PC-3 (cell line): ENCODE measurements at regions not wholly inside any gene's neighbourhood (a gene's known extent, or its start where the extent isn't known, plus 50 kb on each side); places are given as distances from the start of the nearest gene placed in this dataset.
"Not testable (repeated sequence)": the region's sequence is repeated elsewhere in the genome, so short reads cannot be mapped to it uniquely, and the experiment has no call there.

ENCODE experiments used
- ATAC-seq: fragments of 200-7000 bp; cut with Tn5 transposase; 2 replicates; pipeline ENCODE4 v1.9.1; 2020; ENCODE audit warnings: mild to moderate bottlenecking, moderate library complexity
- BruUV-seq: library from RNA; stranded (reverse); fragments of 400-500 nt; replicated peaks from 2 replicates; lab custom pipeline; 2021; lab: Mats Ljungman, UMichigan
- CTCF ChIA-PET: fragments of 300-600 bp; sonication (Branson Sonifier 250); formaldehyde crosslinking; loops from one replicate; lab custom pipeline; 2022; ENCODE audit warnings: antibody characterized with exemption; lab: Charles Lee
- POLR2A ChIA-PET: fragments of 300-600 bp; sonication (Branson Sonifier 250); formaldehyde crosslinking; loops from one replicate; lab custom pipeline; 2022; ENCODE audit warnings: antibody characterized with exemption; ENCODE audit not compliant: unreplicated experiment; lab: Charles Lee
- DNase-seq: peaks from one replicate; pipeline ENCODE4 v3.0.0-alpha.2; 2015
- H2AFZ ChIP-seq: fragments of 300-600 bp; sonication (generic); 2 replicates; pipeline ENCODE4 v1.6.0; 2016; ENCODE audit warnings: antibody characterized with exemption, low read length
- H3F3A ChIP-seq: fragments of 300-600 bp; sonication (generic); one replicate; pipeline ENCODE4 v1.6.0; 2017; ENCODE audit warnings: antibody characterized with exemption, low read length, control low read depth, mild to moderate bottlenecking; ENCODE audit not compliant: unreplicated experiment
- H3K27ac ChIP-seq: fragments of 300-600 bp; sonication (generic); 2 replicates; pipeline ENCODE4 v1.5.1; 2016; ENCODE audit warnings: mild to moderate bottlenecking, low read length
- H3K27me3 ChIP-seq: fragments of 300-600 bp; sonication (generic); 2 replicates; pipeline ENCODE4 v1.6.1; 2016; ENCODE audit warnings: low read length, mixed read lengths
- H3K36me3 ChIP-seq: fragments of 300-600 bp; sonication (generic); 2 replicates; pipeline ENCODE4 v1.6.1; 2016; ENCODE audit warnings: low read depth, mixed run types, low read length, mixed read lengths
- H3K4me1 ChIP-seq: fragments of 300-600 bp; sonication (generic); 2 replicates; pipeline ENCODE4 v1.5.1; 2016; ENCODE audit warnings: low read length; ENCODE audit not compliant: insufficient read depth
- H3K4me2 ChIP-seq: fragments of 300-600 bp; sonication (generic); 2 replicates; pipeline ENCODE4 v1.6.0; 2016; ENCODE audit warnings: low read length
- H3K4me3 ChIP-seq: fragments of 300-600 bp; sonication (generic); 2 replicates; pipeline ENCODE4 v1.5.1; 2016; ENCODE audit warnings: mild to moderate bottlenecking, low read length, mixed read lengths
- H3K79me2 ChIP-seq: fragments of 300-600 bp; sonication (generic); 2 replicates; pipeline ENCODE4 v1.6.1; 2017; ENCODE audit warnings: low read length, mixed read lengths
- H3K9ac ChIP-seq: fragments of 300-600 bp; sonication (generic); 2 replicates; pipeline ENCODE4 v1.6.0; 2016; ENCODE audit warnings: mild to moderate bottlenecking, low read length
- H3K9me2 ChIP-seq: fragments of 300-600 bp; sonication (generic); replicated peaks from 2 replicates; pipeline ENCODE4 v1.6.1; 2016; ENCODE audit warnings: mixed run types, low read length, mixed read lengths
- H3K9me3 ChIP-seq: fragments of 300-600 bp; sonication (generic); 2 replicates; pipeline ENCODE4 v1.6.1; 2016; ENCODE audit warnings: low read length, mixed read lengths
- H4K20me1 ChIP-seq: fragments of 300-600 bp; sonication (generic); 2 replicates; pipeline ENCODE4 v1.6.1; 2016; ENCODE audit warnings: low read length, mixed read lengths
- intact Hi-C: fragments of 100-400 bp; cut with micrococcal nuclease; formaldehyde crosslinking; loops from 2 replicates; pipeline ENCODE4 v1.9.0; 2023

DNA sequence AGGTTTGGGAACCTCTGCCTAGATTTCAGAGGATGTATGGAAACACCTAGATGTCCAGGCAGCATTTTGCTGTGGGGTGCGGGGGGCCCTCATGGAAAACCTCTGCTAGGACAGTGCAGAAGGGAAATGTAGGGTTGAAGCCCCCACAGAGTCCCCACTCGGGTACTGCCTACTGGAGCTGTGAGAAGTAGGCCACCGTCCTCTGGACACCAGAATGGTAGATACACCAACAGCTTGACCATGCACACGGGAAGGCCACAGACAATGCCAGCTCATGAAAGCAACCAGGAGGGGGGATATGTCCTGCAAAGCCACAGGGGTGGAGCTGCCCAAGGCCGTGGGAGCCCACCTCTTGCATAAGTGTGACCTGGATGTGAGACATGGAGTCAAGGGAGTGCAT is 1336.5 kb downstream of the SPATA31A7 start:
- intact Hi-C loops = not testable (repeated sequence)

DNA sequence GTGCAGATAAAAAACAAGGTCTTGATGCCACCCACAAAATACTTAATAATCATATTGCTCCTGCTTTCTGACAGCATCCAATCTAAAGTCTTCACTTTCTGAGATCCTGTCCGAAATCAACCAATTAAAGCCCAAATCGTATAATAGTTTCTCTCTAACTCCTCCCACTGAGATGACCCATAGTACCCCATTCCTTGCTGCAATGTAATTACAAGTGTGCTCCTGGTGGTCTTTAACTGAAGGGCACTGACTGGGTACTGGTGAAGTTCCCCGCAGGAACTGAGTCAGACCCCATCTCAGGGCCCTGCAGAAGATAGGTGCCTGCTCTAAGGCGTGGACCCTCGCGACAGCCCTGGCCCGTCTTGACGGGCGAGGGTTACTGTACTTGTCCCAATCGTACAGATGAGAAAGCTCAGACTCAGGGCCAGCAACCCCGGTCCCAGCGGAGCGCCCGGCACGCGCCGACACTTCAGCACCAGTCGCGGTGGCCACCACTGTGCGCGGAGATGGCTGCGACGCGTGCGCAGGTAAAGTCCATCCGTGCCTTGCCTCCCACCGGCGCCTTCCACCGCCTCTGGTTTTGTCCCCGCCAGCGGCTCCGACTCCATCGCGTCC is 1342.4 kb downstream of the SPATA31A7 start:
- H3K9ac ChIP-seq, CTCF ChIA-PET, H3K4me2 ChIP-seq, DNase-seq, H3K9me2 ChIP-seq, intact Hi-C loops, ATAC-seq, H4K20me1 ChIP-seq, H3K27ac ChIP-seq, H3K79me2 ChIP-seq, H3K36me3 ChIP-seq, H3F3A ChIP-seq, H3K4me1 ChIP-seq, H3K27me3 ChIP-seq, POLR2A ChIA-PET, H3K9me3 ChIP-seq, H2AFZ ChIP-seq: not testable (repeated sequence)
- TSS peak; percentile 67 for BruUV-seq
- 0 out of 2 replicates have a peak overlapping the region, but pooled peaks have one; percentile 42 for H3K4me3 ChIP-seq

More for the DNA sequence above, 1336.5 kb downstream of the SPATA31A7 start:
- DNase-seq, ATAC-seq, H3K36me3 ChIP-seq, H3K79me2 ChIP-seq, H3K9me3 ChIP-seq, H3K9me2 ChIP-seq, CTCF ChIA-PET, H4K20me1 ChIP-seq, H3K27me3 ChIP-seq, H3K4me3 ChIP-seq, H2AFZ ChIP-seq, H3K4me1 ChIP-seq, H3K9ac ChIP-seq, POLR2A ChIA-PET, H3F3A ChIP-seq, H3K27ac ChIP-seq, H3K4me2 ChIP-seq, BruUV-seq: not testable (repeated sequence)

DNA sequence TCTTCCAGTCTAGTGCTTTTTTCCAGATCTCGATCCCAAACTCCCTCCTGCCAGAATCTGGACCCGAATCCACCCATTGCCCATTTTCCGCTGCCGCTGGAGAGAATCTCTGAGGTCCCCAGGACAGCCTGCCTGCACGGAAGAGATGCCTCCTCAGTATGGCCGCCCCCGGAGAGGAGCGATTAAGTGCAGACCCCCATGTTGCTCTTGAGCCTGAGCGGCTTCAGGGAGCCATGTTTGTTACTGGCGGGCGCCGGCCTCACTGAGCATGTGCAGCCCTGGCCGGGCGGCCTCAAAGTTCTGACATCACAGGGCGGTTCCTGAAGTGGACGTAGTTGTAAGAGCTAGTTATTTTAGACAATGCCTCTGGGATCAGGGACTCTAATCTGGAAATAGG is 1342.9 kb downstream of the SPATA31A7 start:
- intact Hi-C loops, BruUV-seq: not testable (repeated sequence)

DNA sequence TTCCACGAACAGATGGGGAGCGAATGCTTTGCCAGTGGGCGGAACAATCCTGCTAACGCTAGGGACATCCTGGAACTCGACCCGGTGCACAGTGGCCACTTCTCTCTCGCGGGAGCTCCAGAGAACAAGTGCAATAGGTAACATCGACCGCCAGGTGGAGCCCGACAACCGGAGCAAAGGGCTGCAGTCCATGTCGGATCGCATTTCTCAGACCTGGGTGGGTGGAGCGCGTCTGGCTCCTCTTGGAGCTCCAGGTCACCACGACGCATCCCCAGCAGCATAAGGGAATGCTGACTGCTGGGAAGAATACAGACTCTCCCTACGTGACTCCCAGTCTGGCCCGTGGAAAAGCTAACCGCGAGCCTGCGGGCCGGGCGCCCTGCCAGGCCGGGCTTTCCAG is 1360.7 kb downstream of the SPATA31A7 start:
- H3K4me2 ChIP-seq, DNase-seq, H3K27me3 ChIP-seq, POLR2A ChIA-PET, H3K9me3 ChIP-seq, H3K27ac ChIP-seq, intact Hi-C loops, H3K4me1 ChIP-seq, H3F3A ChIP-seq, H3K4me3 ChIP-seq, H3K9ac ChIP-seq, CTCF ChIA-PET, H2AFZ ChIP-seq, H3K79me2 ChIP-seq, BruUV-seq, H3K9me2 ChIP-seq, H4K20me1 ChIP-seq, H3K36me3 ChIP-seq: not testable (repeated sequence)
- ATAC-seq = peak; percentile 99

More for the DNA sequence above, 1342.9 kb downstream of the SPATA31A7 start:
- POLR2A ChIA-PET, H3K4me3 ChIP-seq, H2AFZ ChIP-seq, H3K79me2 ChIP-seq, H3K4me1 ChIP-seq, ATAC-seq, H3K36me3 ChIP-seq, DNase-seq, H3K9me3 ChIP-seq, H3K27ac ChIP-seq, H3K9me2 ChIP-seq, H3F3A ChIP-seq, CTCF ChIA-PET, H4K20me1 ChIP-seq, H3K4me2 ChIP-seq, H3K27me3 ChIP-seq, H3K9ac ChIP-seq: not testable (repeated sequence)

GRCh38 chr9:62560603-62561002 is 1370.8 kb downstream of the SPATA31A7 start:
- H3K4me1 ChIP-seq, H2AFZ ChIP-seq, H3K9me3 ChIP-seq, H3K27ac ChIP-seq, POLR2A ChIA-PET, H3K4me2 ChIP-seq, H3K4me3 ChIP-seq, H3K27me3 ChIP-seq, H3F3A ChIP-seq, BruUV-seq, H4K20me1 ChIP-seq, DNase-seq, H3K79me2 ChIP-seq, H3K9ac ChIP-seq, ATAC-seq, H3K9me2 ChIP-seq, intact Hi-C loops, H3K36me3 ChIP-seq, CTCF ChIA-PET: not testable (repeated sequence)

GRCh38 chr9:62565132-62565531 is 1375.3 kb downstream of the SPATA31A7 start:
- H2AFZ ChIP-seq, H3K9me2 ChIP-seq, H3K4me1 ChIP-seq, CTCF ChIA-PET, H4K20me1 ChIP-seq, intact Hi-C loops, H3K79me2 ChIP-seq, H3K27me3 ChIP-seq, H3K4me2 ChIP-seq, DNase-seq, H3K27ac ChIP-seq, H3K9me3 ChIP-seq, H3K4me3 ChIP-seq, POLR2A ChIA-PET, H3K9ac ChIP-seq, H3K36me3 ChIP-seq, H3F3A ChIP-seq, ATAC-seq, BruUV-seq: not testable (repeated sequence)

- BruUV-seq, H3K36me3 ChIP-seq, H3K79me2 ChIP-seq, DNase-seq, H3K27me3 ChIP-seq, H4K20me1 ChIP-seq, CTCF ChIA-PET, H3K4me1 ChIP-seq, H3F3A ChIP-seq, POLR2A ChIA-PET, H3K9me3 ChIP-seq, intact Hi-C loops, H3K4me3 ChIP-seq, H3K9ac ChIP-seq, H3K27ac ChIP-seq, ATAC-seq, H2AFZ ChIP-seq, H3K4me2 ChIP-seq, H3K9me2 ChIP-seq: not testable (repeated sequence)
These were observed 1376.6 kb downstream of the SPATA31A7 start for GRCh38 chr9:62566430-62566829.
